HepG2 (cell line): ENCODE measurements at regions not wholly inside any gene's neighbourhood (a gene's known extent, or its start where the extent isn't known, plus 50 kb on each side); places are given as distances from the start of the nearest gene placed in this dataset.

ENCODE experiments used
- ARID3A ChIP-seq: IDR thresholded peaks from 2 replicates; pipeline ENCODE4 v1.6.1; 2012; ENCODE audit warnings: low read depth, low read length, improper control_type of control experiment
- ELK4 ChIP-seq: sonication (generic); formaldehyde crosslinking; IDR thresholded peaks from 2 replicates; pipeline ENCODE4 v1.9.0; 2021; ENCODE audit warnings: missing genetic modification reagents, borderline replicate concordance
- IRF2 ChIP-seq: IDR thresholded peaks from 2 replicates; pipeline ENCODE4 v1.6.1; 2018; ENCODE audit warnings: missing genetic modification reagents, missing compliant biosample characterization
- RAD21 ChIP-seq: fragments of 450-650 bp; formaldehyde crosslinking; IDR thresholded peaks from 2 replicates; pipeline ENCODE4 v1.5.0; 2020; ENCODE audit warnings: mild to moderate bottlenecking
- REPIN1 ChIP-seq: sonication (generic); formaldehyde crosslinking; IDR thresholded peaks from 2 replicates; pipeline ENCODE4 v1.8.0; 2022; ENCODE audit warnings: missing genetic modification reagents, low read depth, mild to moderate bottlenecking, borderline replicate concordance
- RFX5 ChIP-seq: IDR thresholded peaks from 2 replicates; pipeline ENCODE4 v1.6.1; 2011; ENCODE audit warnings: low read depth, low read length, improper control_type of control experiment
- ZNF773 ChIP-seq: sonication (generic); formaldehyde crosslinking; IDR thresholded peaks from 2 replicates; pipeline ENCODE4 v1.4.0; 2020; ENCODE audit warnings: missing genetic modification reagents, borderline replicate concordance

GRCh38 chr9:73006986-73007385 is 54.1 kb upstream of the ALDH1A1 start:
- no peak for TF ChIP-seq ELK4 (CRISPR knock-in tag)
- no peak for TF ChIP-seq RAD21 (CRISPR knock-in tag)
- TF ChIP-seq REPIN1 (CRISPR knock-in tag): no peak
- TF ChIP-seq ARID3A: no peak
- no peak for TF ChIP-seq IRF2 (CRISPR knock-in tag)
- no peak for TF ChIP-seq ZNF773 (CRISPR knock-in tag)
- no peak for TF ChIP-seq RFX5
